K562 (cell line): ENCODE measurements at regions not wholly inside any gene's neighbourhood (a gene's known extent, or its start where the extent isn't known, plus 50 kb on each side); places are given as distances from the start of the nearest gene placed in this dataset.

Source experiments
- ARID1B ChIP-seq: fragments of 450-650 bp; IDR thresholded peaks from 2 replicates; pipeline ENCODE4 v1.6.1; 2016; ENCODE audit warnings: antibody characterized with exemption, mild to moderate bottlenecking, inconsistent platforms
- CEBPB ChIP-seq: fragments of 450-650 bp; IDR thresholded peaks from 2 replicates; pipeline ENCODE4 v1.6.1; 2016; ENCODE audit warnings: missing genetic modification characterization, missing compliant biosample characterization
- CTCF ChIP-seq, 3 experiments: IDR thresholded peaks in 2 of 3; conservative IDR thresholded peaks in 1 of 3; 2 replicates each; pipeline ENCODE4 v1.5.1; 2011 to 2012; ENCODE audit warnings: low read length in 3 of 3, mild to moderate bottlenecking in 3 of 3, control low read depth in 2 of 3, improper control_type of control experiment in 1 of 3, inconsistent platforms in 1 of 3, low read depth in 1 of 3, mixed read lengths in 1 of 3, moderate library complexity in 1 of 3; ENCODE audit not compliant: insufficient read depth in 2 of 3
- GTF2F1 ChIP-seq: IDR thresholded peaks from 2 replicates; pipeline ENCODE4 v1.6.1; 2011; ENCODE audit warnings: low read depth, low read length, improper control_type of control experiment
- MXI1 ChIP-seq: IDR thresholded peaks from 2 replicates; pipeline ENCODE4 v1.6.1; 2011; ENCODE audit warnings: low read depth, mild to moderate bottlenecking, improper control_type of control experiment, low read length
- PHB2 ChIP-seq: fragments of 450-650 bp; IDR thresholded peaks from 2 replicates; pipeline ENCODE4 v1.6.1; 2017; ENCODE audit warnings: low read depth
- SNRNP70 ChIP-seq: fragments of 200-400 bp; formaldehyde crosslinking; optimal IDR thresholded peaks from 2 replicates; pipeline ENCODE3; 2017; ENCODE audit warnings: low read depth, low read length
- YY1 ChIP-seq, 3 experiments: IDR thresholded peaks; 2 replicates each; pipeline ENCODE4 v1.6.1; 2011; ENCODE audit warnings: low read length in 2 of 3, mild to moderate bottlenecking in 2 of 3, moderate library complexity in 2 of 3, borderline replicate concordance in 1 of 3, control low read depth in 1 of 3, low read depth in 1 of 3; ENCODE audit not compliant: insufficient read depth in 3 of 3, insufficient replicate concordance in 2 of 3, control insufficient read depth in 1 of 3, insufficient read length in 1 of 3; ENCODE audit errors: extremely low read depth in 1 of 3
- ZNF507 ChIP-seq: conservative IDR thresholded peaks from 2 replicates; pipeline ENCODE4 v1.6.1; 2017; ENCODE audit warnings: missing genetic modification characterization, missing compliant biosample characterization

GRCh38 chr18:78584459-78585022, 395.1 kb upstream of the SALL3 start:
- TF ChIP-seq CTCF (IDR thresholded peaks at IDR 0.05 in 2 of 3, conservative IDR thresholded peaks at IDR 0.05 in 1 of 3; ENCODE audit: insufficient read depth in 2 of 3, low read depth in 1 of 3, low read length in 3 of 3) (no peak), ZNF507 (tag) (no peak), PHB2 (no peak), CEBPB (tag) (no peak), SNRNP70 (no peak), MXI1 (no peak), YY1 (IDR thresholded peaks at IDR 0.05; ENCODE audit: borderline replicate concordance in 1 of 3, control insufficient read depth in 1 of 3, extremely low read depth in 1 of 3, insufficient read depth in 3 of 3, insufficient read length in 1 of 3, insufficient replicate concordance in 2 of 3, low read depth in 1 of 3, low read length in 2 of 3) (no peak), ARID1B (no peak), GTF2F1 (no peak)
